ENCODE measurements at regions not wholly inside any gene's neighbourhood (a gene's known extent, or its start where the extent isn't known, plus 50 kb on each side); places are given as distances from the start of the nearest gene placed in this dataset.

DNA sequence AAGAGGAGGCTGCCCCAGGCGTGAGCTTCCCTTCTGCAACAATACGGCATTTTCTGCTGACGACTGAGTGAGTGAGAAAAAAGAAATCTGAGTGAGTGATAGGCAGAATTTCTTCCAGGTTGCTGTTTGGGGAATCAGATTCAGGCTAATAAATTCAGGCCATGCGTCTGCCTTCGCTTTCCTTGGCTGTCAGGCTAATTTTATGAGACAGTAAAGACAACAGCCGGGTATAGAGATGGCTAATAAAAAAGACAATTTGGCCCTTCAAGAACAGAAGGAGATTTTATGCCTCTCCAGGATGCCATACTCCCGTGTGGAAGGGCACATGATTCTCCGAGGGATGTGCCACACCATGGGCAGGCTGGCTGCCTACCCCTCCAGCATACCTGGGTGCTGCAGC is 145.9 kb upstream of the UBL3 start:
- no peak for DNase-seq (ENCODE audit: low spot score)

GRCh38 chr13:29994911-29995595 is 144.6 kb upstream of the UBL3 start:
- DNase-seq (ENCODE audit: low spot score): no peak

- DNase-seq (ENCODE audit: low spot score): no peak
Measured at GRCh38 chr13:29993716-29994488, 143.5 kb upstream of the UBL3 start.

DNA sequence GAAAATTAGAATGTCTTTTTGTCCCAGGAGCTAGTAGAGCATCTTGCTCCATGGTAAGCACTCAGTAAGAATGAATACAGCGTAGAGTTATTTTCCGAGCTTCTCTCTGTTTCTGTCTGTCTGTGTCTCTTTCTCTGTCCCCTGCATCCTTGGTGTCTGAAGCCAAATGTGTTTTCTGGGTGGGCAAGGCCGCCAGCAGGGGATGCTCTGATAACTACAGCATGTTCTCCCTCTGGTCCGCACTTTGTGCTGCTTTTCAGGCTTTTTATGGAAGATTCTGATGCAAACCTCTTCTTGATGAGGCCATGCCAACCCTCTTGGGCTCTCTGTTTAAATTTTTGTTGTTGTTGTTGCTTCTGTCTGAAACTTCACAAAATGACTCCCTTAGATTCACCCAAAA is 142.8 kb upstream of the UBL3 start:
- no peak for DNase-seq (ENCODE audit: low spot score)

DNA sequence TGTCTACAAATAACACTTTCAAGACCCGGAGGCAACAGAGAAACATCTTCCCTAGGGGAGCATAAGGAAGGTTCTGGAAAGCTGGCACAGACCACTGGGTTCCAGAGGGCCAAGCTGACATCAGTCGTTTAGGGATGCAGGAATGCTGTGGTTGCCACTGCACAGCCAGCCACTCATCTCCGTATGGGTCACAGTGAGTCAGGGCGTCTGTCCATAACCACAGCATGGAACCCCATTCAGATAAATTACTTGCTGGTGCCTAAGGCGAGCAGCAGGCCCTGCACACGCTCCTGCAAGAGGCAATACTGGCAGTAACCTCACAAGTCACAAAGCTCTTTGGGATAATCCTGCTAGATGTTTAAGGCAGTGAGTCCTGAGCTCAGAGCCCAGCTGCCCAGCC is 140.9 kb upstream of the UBL3 start:
- no peak for DNase-seq (ENCODE audit: low spot score)

GRCh38 chr13:29987340-29987739 is 136.9 kb upstream of the UBL3 start:
- no peak for DNase-seq (ENCODE audit: low spot score)

DNA sequence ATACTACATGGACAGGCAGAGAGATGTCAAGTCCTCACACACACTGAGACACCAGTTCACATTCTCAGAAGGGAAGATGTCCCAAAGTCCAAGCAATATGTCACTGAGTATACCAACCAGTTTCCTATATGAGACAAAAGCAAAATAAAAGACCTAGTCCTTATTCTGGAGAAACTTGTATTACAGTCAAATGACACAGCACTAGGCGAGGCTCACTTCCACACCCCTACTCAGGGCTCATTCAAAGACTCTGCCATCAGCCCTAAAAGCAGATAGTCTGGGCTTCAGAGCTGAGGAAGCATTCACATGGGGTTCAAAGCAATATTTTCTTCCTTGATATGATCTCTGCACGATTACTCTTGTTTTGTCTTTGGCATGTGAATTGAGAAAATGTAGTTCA is 129.9 kb upstream of the UBL3 start:
- no peak for DNase-seq (ENCODE audit: low spot score)

DNA sequence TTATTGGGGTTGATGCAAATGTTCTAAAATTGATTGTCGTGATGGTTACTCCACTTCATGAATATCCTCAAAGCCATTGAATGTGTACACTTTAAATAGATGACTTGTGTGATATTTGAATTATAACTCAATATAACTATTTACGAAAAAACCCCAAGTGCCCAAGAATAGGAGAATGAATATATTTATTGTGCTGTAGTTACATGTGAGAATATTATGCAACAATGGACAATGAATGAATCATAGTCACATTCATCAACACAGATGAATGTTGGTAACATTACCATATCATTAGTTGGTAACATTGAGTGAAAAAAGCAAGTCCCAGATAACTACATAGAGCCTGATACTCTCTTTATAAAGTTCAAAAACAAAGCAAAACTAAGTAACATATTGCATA is 127.8 kb upstream of the UBL3 start:
- no peak for DNase-seq (ENCODE audit: low spot score)

- no peak for DNase-seq (ENCODE audit: low spot score)
Measured at GRCh38 chr13:29977476-29978120, 127.2 kb upstream of the UBL3 start.

GRCh38 chr13:29976535-29976934 is 126.1 kb upstream of the UBL3 start:
- no peak for DNase-seq (ENCODE audit: low spot score)

DNA sequence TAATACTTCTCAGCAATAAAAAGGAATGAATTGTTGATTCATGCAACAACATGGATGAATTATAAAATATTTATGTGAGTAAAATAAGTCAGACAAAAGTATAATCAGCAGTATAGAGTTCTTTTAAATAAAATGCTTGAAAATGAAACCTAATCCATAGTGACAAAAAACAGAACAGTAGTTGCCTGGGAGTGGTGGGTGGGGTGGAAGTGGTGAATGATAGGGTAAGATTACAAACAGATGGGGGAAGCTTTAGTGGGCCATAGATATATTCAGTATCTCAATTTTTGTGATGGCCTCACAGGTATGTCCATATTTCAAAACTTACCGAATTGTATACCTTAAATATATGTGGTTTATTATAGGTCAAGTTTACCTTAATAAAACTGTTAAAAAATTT is 124.9 kb upstream of the UBL3 start:
- DNase-seq (ENCODE audit: low spot score): no peak

DNA sequence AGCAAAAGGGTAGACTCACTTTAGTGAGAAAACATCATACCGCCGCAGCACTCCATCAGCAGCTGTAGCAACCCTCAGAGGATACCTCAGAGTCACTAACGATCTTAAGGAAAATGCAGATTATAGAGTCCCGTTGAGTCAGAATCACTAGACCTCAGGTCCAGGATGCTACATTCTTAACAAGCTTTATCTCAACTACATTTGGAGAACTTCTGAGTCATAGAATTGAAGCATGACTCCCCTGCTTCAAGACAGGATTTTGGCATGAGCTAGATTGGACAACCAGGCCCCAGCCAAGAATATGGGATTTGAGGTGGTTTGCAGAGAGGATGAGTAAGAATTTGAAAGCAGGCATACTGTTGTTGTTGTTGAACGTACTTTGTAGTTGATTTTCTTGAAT is 118.9 kb upstream of the UBL3 start:
- no peak for DNase-seq (ENCODE audit: low spot score)

DNA sequence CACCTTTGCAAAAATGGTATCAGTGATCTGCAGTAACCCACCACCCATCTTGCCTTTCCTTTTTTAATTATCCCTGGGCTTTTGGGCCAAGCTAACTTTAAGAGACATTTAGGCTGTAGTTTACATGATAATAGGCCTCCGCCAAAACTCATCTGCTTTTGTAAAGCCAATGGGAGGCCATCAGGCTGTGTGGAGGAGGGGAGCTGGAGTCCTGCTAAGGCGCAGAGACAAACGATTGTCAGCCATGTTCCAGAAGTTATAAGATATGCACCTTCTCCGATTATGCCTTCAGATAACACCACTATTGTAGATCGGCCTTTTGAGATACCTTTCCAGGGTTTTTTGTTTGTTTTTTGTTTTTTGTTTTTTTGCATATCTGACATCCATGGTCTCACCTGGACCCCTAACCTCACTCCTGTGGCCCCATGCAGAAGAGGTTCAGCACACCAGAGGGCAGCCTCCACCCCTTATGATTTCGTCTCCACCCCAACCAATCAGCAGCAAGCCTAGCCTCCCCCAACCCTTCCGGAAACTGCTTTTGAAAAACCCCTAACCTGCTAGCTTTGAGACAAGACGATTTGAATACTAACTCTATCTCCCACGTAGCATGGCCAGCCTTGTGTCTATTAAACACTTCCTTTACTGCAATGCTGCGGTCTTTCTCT is 113.9 kb upstream of the UBL3 start:
- no peak for DNase-seq (ENCODE audit: low spot score)

GRCh38 chr13:29963089-29963488 is 112.7 kb upstream of the UBL3 start:
- no peak for DNase-seq (ENCODE audit: low spot score)

DNA sequence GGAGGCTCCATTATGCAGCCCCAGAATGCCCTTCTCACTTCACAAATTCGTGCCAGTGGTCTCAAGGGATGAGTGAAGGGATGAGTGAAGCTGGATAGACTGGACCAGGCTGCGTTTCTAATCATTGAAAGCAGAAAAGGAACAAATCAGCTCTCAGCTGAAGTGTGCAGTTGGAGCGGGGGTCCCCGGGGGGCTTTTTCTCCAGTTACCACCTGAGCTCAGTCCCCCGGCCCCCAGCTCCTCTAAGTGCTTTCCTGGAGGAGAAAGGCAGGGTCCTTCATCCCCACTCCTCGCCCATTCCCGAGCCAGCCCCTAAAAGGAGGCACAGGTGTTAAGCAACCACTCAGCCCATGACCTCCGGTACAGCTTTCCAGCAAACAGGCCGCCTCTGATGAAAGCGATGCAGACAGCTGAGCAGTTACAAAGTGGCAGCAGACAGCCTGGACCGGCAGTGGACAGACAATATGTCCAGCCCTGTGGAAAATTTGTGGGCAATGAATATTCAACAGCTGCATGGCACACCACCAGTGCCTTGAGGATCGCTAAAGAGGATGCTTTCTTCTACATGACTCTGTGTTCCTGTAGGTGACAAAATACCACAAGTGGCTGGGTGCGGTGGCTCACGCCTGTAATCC is 110.7 kb upstream of the UBL3 start:
- no peak for DNase-seq (ENCODE audit: low spot score)

- DNase-seq (ENCODE audit: low spot score): no peak
Measured at GRCh38 chr13:29959603-29960002, 109.2 kb upstream of the UBL3 start.

DNA sequence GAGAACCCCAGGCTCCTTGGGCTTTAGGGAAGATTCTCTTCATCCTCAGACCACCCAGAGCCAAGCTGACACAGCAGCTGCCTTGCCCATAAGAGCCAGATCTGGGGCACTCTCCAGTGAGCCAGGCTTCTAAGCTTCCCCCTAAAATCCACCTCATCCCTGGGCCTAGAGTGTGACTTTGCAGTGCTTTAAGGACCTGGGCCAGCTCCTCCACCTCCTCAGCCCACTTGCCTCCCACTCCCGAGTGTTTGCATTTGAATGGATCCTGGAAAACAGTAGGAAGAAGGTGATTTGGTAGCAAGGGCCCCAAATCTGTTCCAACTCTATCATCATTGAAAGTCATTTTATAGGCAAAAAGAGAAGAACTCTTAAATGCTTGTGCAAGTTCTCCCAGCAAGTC is 108.7 kb upstream of the UBL3 start:
- no peak for DNase-seq (ENCODE audit: low spot score)

- no peak for DNase-seq (ENCODE audit: low spot score)
Measured at GRCh38 chr13:29958476-29958875, 108.1 kb upstream of the UBL3 start.

DNA sequence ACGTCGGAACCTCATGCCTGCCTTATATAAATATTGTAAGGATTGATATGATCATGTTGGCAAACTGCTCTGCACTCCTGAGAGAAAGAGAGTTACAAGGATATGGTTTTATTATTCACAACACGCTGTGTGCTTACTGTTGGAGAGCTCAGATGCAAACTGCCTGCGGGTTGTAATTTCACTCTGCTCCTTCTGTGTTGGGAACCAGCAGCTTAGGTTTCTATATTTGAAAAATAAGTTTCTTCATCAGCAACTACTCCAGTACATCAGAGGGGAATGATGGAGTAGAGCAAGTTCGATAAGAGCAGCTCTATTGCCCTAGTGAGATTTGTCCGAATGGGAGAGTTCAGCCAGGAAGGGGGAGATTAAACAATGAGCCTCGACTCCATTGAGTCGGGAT is 106.9 kb upstream of the UBL3 start:
- DNase-seq (ENCODE audit: low spot score): no peak

GRCh38 chr13:29956853-29957252 is 106.4 kb upstream of the UBL3 start:
- DNase-seq (ENCODE audit: low spot score): no peak

DNA sequence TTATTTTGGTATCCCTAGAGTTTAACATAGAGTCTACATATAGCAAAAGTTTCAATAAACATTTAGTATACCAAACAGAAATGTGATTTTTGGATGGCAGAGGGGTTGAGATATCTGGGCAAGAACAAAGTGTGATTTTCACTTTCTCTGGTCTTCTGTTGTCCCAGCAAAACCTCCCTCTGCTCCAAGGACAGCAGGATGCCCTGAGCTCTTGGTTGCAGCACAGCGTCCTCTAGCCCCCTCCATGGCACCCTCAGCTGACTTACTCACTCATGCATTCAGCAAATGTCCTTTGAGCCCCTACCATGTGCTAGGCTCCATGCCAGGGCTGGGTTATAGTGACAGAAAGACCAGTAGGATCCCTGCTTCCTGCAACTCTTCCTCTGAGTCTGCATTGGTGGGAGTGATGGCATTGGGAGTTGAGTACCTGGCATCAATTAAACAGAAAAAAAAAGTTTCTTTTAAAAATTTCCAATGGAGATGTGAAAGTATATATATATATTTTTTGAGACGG is 104.8 kb upstream of the UBL3 start:
- DNase-seq (ENCODE audit: low spot score): no peak
